ENCODE measurements at regions not wholly inside any gene's neighbourhood (a gene's known extent, or its start where the extent isn't known, plus 50 kb on each side); places are given as distances from the start of the nearest gene placed in this dataset.
A peak's percentile ranks its signal among the peaks of the same experiment; 100 is the strongest.

DNA sequence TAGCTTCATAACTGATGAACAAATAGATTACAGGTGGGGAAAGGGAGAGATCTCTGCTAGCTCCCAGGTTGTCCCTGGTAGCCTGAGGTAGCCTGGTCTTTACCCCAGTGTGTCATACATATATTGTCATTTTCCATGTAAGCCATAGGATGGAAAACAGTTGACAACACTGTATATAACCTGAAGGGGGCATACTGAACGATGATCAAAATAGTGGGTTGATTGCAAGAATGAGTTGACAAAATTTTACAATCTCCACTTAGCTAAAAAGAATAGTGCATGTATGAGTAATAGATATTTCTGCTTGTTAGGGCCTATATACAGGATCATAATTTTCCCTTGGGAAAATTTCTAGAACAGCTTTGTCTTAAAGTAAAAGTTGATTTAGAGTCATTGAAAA, 304.1 kb upstream of the HAND2 start:
- DNase-seq: no peak

DNA sequence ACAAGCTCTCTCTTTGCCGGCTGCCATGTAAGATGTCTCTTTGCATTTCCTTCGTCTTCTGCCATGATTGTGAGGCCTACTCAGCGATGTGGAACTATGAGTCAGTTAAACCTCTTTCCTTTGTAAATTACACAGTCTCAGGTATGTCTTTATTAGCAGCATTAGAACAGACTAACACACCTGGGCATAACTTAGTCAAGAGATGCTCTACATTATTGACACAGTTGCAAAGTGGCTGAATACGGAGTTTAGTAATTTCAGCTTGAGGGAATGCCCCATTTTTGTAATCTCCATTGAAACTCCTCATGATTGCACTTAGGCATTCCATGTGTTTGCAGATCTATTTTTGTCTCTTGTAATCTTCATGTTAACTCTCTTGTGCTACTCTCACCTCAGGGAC, 299.5 kb upstream of the HAND2 start:
- DNase-seq: no peak

GRCh38 chr4:173827707-173828106, 297.7 kb upstream of the HAND2 start:
- DNase-seq: peak in 1 of 2 experiments; percentile 28

- DNase-seq: no peak
Observed at GRCh38 chr4:173821876-173822275, 291.8 kb upstream of the HAND2 start.

DNA sequence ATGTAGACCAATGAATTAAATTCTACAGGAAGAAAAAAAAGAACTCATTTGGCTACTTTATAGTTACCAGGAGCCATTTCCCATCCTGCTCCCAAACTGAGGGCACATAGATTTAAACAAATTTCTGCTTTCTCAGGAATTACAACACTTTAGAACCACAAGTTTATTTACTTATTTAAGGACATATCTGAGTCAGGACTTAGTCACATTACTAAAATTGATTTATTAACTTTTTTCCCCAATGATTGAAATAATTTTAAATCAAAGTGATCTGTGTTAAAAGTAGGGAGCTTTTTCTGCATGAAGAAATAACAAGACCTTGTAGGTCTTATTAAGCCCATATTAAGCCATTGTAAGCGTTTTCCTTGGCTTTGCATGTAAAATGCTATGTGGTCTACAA, 291.0 kb upstream of the HAND2 start:
- no peak for DNase-seq

- DNase-seq: no peak
Observed at GRCh38 chr4:173807347-173807746, 277.3 kb upstream of the HAND2 start.

- DNase-seq: no peak
Observed at GRCh38 chr4:173805884-173806283, 275.9 kb upstream of the HAND2 start.

- DNase-seq: no peak
Observed at GRCh38 chr4:173802662-173803022, 272.6 kb upstream of the HAND2 start.

- DNase-seq: peak; percentile 46 to 85
Observed at GRCh38 chr4:173801876-173802661, 272.0 kb upstream of the HAND2 start.

- peak in 1 of 2 experiments; percentile 4 for DNase-seq
Observed at GRCh38 chr4:173801361-173801760, 271.3 kb upstream of the HAND2 start.

DNA sequence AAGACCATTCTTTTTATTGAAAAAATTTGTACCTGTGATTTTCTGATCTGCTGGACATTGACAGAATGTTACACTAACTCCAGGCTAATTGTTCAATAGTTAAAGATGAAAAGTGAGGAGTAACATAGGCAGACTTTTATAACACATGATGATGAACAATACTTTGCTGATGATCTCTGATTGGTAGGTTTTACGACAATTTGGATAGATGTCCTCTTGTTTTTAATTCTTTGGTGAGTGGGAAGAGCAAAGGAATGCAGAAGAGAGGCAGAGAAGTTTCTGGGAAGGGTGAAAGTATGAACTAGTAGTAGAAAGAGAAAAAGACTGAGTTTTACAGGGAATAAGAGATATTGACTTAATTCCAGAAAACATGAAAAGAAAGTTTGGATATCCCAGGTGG, 267.3 kb upstream of the HAND2 start:
- no peak for DNase-seq

GRCh38 chr4:173794662-173795061, 264.6 kb upstream of the HAND2 start:
- no peak for DNase-seq

DNA sequence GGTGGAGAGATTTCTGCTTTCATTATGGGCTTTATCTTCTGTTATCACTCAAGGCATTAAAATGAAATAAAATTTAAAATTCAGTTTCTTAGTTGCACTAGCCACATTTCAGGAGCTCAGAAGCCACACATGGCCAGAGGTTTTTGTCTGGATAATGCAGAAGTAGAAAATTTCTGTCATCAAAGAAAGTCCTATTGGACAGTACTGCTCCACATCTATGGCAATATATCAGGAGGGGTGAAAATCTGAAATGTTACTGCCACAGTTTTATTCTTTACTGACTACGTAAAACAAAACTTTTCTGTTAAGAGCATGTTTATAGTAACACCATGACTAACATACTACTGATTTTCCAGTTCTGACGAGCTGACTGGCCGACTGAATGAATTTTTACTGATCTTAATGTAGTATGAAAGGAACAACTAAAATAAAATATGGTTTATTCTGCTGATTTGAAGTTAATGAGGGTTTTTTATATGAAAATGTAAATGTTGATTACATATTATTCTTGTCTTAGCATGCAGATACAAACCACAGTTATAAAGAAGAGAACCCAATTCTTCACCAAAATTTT, 264.0 kb upstream of the HAND2 start:
- DNase-seq: no peak

DNA sequence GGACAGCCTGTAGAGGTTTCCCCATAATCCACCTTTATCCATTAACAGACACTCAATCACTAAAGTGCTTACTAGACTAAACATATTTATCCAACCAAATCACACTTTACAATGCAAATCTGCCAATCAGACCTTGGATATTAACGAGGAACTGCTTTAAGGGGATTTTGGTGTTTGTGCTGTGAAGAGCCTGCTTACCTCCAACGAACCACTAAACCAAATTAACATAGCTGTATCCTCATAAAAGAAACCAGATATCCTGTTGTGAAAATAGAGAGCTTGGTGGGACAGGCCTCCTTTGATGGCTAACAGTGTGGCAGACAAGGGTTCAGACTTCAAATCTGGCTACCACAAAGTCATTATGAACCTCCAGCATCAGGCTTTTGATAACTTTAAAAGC, 252.6 kb upstream of the HAND2 start:
- DNase-seq: peak; percentile 63 to 89

DNA sequence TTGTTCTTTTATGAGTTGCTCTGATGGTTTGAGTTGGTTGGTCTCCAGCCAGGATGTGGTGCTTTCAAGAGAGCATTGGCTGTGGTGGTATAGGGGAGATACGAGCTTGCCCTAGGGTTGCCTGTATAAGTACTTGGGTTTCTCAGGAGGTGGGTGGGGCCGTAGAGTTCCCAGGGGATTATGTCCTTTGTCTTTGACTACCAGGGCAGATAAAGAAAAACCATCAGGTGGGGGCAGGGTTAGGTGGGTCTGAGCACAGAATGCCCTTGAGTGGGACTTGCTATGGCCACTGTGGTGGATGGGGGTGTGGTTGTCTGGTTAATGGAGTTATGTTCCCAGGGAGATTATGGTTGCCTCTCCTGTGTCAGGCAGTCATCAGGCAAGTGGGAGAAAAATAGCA, 247.9 kb upstream of the HAND2 start:
- DNase-seq: no peak

DNA sequence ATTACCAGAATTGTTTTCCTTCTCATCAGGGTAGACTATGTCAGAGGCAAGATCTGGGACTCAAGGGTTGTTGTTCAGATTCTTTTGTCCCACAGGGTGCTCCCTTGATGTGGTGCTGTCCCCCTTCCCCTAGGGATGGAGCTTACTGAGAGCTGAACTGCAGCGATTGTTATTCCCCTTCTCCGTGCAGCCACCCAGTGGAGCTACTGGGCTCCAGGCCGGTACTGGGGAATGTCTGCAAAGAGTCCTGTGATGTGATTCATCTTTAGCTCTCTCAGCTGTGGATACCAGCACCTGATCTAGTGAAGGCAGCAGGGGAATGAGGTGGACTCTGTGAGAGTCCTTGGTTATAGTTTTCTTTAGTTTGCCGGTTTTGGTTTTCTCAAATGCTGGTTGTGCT, 247.4 kb upstream of the HAND2 start:
- no peak for DNase-seq

DNA sequence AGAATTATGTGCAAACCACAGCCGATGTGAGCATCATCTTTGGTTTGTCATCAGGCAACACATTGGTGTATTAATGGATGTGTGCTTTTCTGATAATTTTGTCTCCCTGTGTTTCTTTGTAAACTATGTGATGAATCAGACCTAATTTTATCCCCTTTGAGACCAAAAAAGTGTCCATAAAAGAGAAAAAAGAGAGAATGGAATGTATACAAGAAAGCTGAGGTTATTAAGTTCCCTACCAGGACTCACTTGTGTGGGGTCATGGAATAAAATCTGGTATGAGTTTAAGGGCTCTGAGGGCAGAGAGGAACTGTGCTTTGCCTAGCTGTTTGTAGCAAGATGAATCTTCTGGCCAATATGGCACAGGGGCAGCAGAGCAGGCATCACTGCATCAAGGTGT, 239.5 kb upstream of the HAND2 start:
- DNase-seq: no peak

DNA sequence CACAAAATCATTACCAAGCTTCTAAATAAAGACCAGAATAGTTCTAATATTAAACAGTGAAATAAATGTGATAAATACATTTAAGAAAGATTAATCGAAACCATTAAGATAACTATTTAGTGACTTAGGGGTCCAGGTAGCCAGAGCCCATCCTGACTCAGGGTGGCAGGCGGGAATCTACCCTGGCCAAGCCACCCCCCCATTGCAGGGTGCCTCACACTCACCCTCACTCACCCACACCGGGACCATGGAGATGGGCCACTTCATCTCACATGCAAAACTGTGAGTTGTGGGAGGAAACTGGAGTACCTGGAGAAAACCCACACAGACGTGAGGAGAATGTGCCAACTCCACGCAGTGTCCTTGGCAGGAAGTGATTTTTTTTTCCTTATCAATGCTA, 237.6 kb upstream of the HAND2 start:
- DNase-seq: no peak

GRCh38 chr4:173766171-173766600, 236.2 kb upstream of the HAND2 start:
- DNase-seq: no peak

- no peak for DNase-seq
Observed at GRCh38 chr4:173765751-173766150, 235.7 kb upstream of the HAND2 start.

DNA sequence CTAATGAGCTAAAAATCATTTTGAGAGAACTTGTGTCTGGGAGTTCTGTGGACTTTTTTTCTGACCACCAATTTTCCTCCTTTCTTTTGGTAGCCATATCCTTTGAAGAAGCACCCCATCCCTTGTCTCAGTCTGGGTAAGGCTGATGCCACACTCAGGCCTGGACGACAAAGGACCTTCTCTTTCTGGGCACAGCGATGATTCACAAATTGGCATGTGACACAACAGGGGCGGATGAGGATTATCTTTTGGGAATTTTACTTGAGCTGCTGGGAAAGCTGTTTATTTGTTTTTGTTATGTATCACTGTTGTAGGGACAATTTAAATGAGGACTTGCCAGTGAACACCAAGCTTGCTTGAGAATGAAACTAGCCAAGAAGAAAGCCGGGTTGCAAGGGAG, 233.4 kb upstream of the HAND2 start:
- no peak for DNase-seq

DNA sequence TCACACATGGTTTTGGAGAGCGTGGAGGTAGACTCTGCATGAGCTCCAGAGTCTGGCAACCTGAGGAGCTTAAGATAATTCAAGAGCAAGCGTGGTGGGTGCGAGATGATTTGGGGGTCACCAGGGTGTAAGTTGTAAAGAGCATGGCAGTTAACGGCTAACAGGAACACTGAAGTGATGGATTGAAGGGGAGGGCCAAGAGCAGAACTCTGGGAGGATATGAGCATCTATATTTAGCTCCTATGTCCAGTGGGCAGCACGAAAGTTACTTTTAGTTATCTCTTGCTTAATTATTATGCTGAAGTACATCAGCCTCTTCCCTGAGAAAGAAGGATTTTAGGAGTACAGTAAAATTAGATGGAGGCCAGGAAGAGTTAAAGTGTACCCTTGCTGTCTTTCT, 231.9 kb upstream of the HAND2 start:
- DNase-seq: no peak

GRCh38 chr4:173761236-173761635, 231.2 kb upstream of the HAND2 start:
- no peak for DNase-seq

DNA sequence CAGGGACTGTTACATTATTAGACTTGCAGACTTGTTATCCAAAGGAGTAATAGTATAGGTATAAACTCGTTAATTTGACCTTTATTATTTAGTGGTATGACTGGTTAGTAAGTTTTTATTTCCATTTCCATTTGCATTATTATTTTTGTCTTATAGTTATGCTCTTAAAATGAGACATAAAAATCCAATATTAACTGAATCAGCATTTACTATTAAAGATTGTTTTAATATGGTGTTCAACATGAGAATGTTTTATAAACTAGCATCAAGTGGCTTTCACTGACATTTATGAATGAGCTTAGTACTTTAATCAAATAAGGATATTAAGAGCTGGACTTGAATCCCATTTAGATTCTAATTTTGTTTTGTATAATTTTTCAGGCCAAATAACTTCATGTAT, 228.1 kb upstream of the HAND2 start:
- no peak for DNase-seq

DNA sequence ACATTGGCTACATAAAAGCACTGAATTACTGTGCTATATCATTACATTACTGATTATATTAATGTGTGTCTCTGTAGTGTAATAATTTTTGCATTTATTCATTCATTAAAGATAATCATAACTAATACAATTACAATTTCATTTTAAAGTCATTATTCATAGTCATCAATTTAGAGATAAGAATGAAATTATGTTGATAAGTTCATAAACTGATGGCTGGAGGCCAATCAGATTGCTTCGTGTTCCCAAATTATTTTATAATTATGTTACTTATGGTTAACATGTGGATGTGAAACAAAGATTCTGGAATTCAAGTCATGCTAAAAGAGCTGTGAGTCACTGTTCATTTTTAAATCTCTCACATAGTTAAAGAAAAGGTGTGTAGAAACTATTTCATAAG, 223.4 kb upstream of the HAND2 start:
- no peak for DNase-seq
